Posterior cingulate gyrus (tissue), 11 donors: ENCODE measurements at regions not wholly inside any gene's neighbourhood (a gene's known extent, or its start where the extent isn't known, plus 50 kb on each side); places are given as distances from the start of the nearest gene placed in this dataset.
"Not testable (repeated sequence)": the region's sequence is repeated elsewhere in the genome, so short reads cannot be mapped to it uniquely, and the experiment has no call there.

Source experiments
- DNase-seq, 10 donors: peaks; one replicate each; pipeline versions ENCODE4 v3.0.0 to v3.0.0-alpha.2; 2020 to 2021; ENCODE audit warnings: mixed read lengths in 3 of 10
- intact Hi-C: fragments of 100-400 bp; cut with DNase I; formaldehyde crosslinking; loops from one replicate; pipeline ENCODE4 v1.15.1; 2023

DNA sequence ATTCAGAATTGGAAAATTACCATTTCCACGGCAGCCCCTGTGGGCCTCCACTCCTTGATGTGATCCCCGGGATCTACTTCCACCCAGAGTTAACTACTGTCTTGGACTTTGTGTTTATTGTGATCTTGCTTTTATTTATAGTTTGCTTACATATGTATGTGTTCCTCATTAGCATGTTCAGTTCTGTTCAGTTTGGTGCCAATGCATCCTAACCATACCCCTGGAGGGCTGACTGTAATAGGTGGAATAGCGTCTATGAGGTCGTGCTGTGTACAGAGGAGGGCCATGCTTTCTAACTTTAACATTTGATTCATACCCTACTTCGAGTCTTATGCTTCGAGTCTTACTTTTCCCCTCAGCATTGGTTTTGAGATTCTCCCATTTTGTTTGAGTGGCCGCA is 104.3 kb upstream of the SLC24A3 start:
- intact Hi-C loops, result no loop called here
- no peak for DNase-seq

- no peak for DNase-seq
Measured at GRCh38 chr20:19110285-19110684, 102.2 kb upstream of the SLC24A3 start.

DNA sequence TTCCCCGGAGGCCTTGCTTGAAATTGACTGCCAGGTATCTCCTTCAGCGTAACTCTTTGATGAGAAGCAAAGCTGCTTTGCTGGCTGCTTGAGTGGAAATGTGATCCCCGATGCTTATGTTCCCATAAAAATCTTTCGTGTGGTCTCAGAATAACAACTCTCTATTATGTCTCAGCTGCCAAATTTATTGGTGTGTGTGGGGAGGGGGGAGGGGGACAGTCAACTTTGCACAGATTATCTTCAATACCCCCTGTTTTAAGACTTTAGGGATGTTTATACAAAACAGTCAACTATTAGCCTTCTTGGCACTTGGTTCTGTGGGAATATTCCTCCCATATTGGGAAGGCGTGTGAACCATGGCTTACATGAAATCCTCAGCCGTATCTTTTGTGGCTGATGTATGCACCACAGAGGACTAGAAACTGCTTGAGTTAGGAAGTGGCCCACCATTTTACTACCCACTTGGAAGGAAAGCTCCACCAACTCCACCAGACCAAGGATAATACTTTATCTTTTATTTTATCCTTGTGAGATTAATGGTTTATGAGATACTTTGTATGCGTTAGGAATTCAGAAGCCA is 101.5 kb upstream of the SLC24A3 start:
- intact Hi-C loops, result no loop called here
- DNase-seq, result no peak

More at GRCh38 chr20:19110285-19110684, 102.2 kb upstream of the SLC24A3 start:
- intact Hi-C loops, result no loop called here

DNA sequence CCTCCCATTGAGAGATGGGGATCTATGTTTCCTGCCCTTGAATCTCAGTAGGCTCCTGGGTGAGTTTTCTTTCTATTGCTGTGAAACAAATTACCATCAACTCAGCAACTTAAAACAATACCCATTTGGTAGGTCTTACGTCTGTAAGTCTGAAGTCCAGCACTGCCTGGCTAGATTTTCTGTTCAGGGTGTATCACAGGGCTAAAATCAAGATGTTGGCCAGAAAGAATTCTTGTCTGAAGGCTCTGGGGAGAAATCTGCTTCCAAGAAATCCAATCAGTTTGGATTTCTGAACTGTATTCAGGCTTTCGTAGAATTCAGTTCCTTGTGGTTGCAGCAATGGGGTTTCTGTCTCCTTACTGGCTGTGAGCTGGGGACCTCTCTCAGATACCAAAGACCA is 99.6 kb upstream of the SLC24A3 start:
- no peak for DNase-seq
- intact Hi-C loops, result no loop called here

- intact Hi-C loops, result no loop called here
- no peak for DNase-seq
Measured at GRCh38 chr20:19113343-19113930, 99.0 kb upstream of the SLC24A3 start.

DNA sequence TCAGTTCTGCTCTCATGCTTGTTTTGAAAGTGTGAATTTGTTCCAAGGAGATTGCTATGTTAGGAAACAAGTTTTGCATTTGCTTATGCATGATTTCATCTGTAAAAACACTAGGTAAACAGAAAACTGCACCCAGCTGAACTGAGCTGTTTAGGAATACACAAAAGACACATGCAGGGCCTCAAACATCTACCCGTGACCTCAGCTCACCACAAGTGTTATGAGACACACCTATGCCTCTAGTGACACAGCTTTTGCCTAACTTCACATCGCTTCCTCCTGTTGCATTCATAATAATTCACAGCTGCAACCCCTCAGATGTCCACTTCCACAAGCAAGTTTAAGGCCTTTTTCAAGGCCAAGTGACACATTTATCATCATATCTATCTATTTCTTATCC is 98.0 kb upstream of the SLC24A3 start:
- no peak for DNase-seq

DNA sequence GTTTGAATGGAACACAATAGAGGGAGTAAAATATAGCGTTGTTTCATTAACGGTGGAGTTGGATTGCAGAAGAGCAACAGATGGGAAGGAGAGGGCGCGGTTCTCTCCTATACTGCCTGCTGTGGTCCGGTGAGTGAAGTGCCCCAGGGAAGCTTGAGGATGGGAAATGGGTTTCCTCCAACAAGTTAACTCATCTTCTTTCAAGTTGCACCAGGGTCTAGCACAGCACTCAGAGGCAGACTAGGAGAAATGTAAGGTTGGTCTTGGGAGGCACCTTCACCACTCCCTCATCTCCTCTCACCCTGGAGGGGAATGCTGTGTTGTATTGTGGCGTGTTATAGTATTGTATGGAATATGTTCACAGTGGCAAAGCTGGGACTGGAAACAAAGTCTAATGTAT is 96.9 kb upstream of the SLC24A3 start:
- no peak for DNase-seq
- intact Hi-C loops, result no loop called here

More for the DNA sequence above, 98.0 kb upstream of the SLC24A3 start:
- intact Hi-C loops, result no loop called here

DNA sequence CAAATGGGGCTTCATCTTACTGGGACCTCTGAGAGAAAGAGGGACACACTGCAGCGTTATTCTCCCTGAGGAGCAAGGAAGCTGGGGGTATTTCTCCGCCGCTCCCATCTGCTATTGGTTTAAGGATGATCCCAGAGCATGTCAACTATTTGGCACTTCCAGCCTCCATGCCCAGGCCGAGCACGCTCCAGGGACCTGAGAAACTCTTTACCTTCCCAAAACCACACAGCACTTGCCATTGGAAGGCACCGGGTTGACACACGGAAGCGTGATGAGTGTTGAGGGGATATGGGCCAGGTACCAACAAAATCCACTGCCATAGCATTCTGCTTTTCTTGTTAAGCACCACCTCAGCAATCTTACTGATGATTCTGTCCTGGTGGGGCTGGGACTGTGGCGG is 92.4 kb upstream of the SLC24A3 start:
- intact Hi-C loops, result no loop called here
- DNase-seq, result no peak

- DNase-seq, result no peak
Measured at GRCh38 chr20:19120569-19120968, 91.9 kb upstream of the SLC24A3 start.

GRCh38 chr20:19121463-19121862 is 91.0 kb upstream of the SLC24A3 start:
- intact Hi-C loops, result no loop called here
- DNase-seq, result no peak

More at GRCh38 chr20:19120569-19120968, 91.9 kb upstream of the SLC24A3 start:
- intact Hi-C loops, result no loop called here

DNA sequence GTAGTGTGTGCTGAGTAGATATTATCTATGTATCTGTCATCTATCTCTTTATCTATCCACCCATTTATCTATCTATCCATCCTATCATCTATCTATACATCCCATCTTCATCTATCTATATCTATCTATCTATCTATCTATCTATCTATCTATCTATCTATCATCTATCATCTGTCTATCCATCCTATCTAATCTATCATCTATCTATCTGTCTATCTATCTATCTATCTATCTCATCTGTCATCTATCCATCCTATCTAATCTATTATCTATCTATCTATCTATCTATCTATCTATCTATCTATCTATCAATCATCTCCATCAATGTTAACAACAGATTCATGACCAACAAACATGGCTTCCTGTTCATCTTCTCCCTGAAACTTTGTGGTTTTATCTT is 90.5 kb upstream of the SLC24A3 start:
- no peak for DNase-seq
- intact Hi-C loops, result no loop called here

DNA sequence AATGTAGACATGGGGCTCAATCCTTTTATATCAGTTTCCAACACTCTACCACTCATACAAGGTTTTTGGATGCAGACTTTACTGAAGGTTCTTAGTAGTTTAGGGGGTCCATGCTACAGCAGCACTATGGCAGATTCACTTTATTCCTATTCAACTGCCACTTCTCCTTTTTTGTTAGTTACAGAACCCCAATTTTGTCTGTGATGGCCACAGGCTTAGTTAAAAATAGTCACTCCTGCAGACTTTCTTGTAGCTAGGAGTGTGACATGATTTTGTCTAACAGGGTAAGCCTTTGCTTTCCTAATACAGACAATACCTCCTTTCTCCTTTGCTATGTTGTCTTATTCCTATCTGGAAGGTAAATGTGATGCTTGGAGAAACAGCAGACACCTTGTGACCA is 90.0 kb upstream of the SLC24A3 start:
- intact Hi-C loops, result no loop called here
- DNase-seq, result no peak

- DNase-seq, result no peak
- intact Hi-C loops, result no loop called here
Measured at GRCh38 chr20:19125508-19125907, 86.9 kb upstream of the SLC24A3 start.

- DNase-seq, result no peak
- intact Hi-C loops, result no loop called here
Measured at GRCh38 chr20:19129306-19129705, 83.1 kb upstream of the SLC24A3 start.

DNA sequence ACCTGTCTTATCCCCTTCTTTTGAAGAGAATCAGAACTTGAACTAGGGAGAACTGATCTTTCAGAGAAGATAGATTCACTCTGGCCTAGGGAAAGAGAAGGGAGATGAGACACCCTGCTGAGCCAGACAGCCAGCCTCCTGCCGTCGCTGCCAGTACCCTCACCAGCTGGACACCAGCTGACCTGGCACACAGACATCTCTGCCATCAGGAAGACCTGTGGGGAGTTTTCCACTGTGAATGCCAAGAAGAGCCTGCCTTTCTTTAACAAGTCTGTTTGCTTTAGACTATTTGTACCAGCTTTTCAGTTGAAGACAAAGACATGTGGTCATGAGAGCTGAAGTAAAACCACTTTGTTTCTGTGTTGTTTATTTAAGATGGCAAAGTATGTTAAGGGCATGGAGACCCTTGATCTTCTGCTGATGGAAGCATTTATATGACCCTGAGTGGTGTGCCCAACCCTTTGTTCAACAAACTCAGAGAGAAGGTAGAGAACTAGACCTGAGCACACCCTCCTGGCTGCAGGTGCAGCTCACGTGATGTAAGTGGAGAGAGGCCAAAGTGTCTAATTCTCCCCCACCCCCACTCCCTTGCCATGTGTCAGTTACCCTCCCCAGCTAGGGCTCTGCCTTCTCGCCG is 82.3 kb upstream of the SLC24A3 start:
- DNase-seq, result no peak
- intact Hi-C loops, result no loop called here

DNA sequence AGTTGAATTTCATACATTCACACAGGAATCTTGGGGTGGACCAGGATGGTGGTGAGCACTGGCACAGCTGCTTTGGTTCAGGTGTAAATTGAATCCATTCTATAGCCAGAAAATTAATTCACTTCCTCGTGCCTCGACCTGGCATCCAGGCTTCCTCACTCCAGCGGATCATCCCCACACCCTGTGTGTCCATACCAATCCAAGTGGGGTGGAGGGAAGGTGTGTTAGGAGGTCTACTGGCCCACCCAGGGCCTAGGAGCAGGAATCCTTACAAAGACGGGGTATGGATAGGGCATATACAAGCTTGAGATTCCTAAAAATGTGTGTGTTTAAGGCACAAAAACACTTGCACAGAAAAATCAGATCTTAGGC is 81.8 kb upstream of the SLC24A3 start:
- no peak for DNase-seq
- intact Hi-C loops, result no loop called here

DNA sequence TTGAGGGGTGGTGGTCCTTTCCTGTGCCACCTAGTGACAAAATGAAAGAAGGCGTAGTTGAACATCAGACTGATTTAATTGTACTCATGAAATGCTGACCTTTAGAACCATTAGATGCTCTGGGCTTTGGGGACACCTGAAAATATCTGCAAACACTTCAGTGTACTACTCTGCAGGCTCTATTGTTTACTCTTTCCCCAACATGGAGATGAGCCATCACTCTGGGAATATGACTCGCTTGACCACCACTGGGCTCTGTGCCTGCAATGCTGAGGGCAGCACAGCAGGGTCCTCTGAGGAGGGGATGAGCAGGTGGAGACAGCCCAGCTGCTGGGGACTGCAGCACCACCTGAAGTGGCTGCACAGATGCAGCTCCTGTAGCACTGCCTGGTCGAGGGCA is 74.8 kb upstream of the SLC24A3 start:
- intact Hi-C loops, result no loop called here

DNA sequence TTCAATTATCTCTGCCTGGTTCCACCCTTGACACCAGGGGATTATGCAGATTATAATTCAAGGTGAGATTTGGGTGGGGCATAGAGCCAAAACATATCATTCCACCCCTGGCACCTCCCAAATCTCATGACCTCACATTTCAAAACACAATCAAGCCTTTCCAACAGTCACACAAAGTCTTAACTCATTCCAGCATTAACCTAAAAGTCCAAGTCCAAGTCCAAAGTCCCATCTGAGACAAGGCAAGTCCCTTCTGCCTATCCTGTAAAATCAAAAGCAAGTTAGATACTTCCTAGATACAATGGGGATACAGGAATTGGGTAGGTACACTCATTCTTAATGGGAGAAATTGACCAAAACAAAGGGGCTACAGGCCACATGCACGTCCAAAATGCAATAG is 73.7 kb upstream of the SLC24A3 start:
- no peak for DNase-seq
- intact Hi-C loops, result no loop called here

More for the DNA sequence above, 74.8 kb upstream of the SLC24A3 start:
- no peak for DNase-seq

GRCh38 chr20:19139584-19139983 is 72.9 kb upstream of the SLC24A3 start:
- intact Hi-C loops, DNase-seq: not testable (repeated sequence)

DNA sequence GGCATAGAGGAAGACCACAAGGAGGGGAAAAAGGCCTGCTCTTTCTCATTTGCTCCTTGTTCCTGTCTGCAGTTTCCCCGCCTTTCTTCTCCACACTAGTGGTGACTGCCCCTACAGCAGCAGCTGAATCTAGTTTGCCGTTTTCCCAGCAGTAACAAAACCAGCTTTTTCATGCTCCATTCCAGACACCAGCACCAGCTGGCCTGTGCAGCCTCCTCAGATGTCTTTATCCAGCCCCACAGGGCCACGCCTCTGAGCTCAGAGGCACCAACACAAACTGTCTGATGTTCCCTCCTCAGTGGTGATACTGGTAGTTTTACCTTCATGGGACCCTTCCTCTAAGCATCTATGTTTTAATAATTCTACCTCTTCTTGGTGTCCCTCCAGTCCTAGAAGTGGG is 70.4 kb upstream of the SLC24A3 start:
- no peak for DNase-seq
- intact Hi-C loops, result no loop called here

DNA sequence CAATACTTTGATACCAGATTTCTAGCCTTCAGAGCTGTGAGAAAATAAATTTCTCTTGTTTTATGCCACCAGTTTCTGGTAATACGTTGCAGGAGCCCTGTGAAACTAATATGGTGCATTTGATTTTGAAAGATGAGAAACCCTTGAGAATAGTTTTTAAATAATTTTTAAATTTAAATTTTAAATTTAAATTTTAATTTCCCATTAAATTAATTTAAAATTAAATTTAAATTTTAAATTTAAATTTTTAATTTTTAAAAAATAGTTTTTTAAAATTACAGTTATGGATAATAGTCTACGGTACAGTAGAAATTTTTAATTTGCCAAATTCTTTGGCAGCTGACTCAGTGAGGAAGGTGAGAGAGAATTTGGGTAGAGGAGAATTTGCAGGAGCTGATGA is 68.6 kb upstream of the SLC24A3 start:
- intact Hi-C loops, result no loop called here

GRCh38 chr20:19161336-19161735 is 51.1 kb upstream of the SLC24A3 start:
- intact Hi-C loops, result no loop called here
- no peak for DNase-seq

More for the DNA sequence above, 68.6 kb upstream of the SLC24A3 start:
- DNase-seq, result no peak
